ENCODE measurements at regions not wholly inside any gene's neighbourhood (a gene's known extent, or its start where the extent isn't known, plus 50 kb on each side); places are given as distances from the start of the nearest gene placed in this dataset.
A peak's percentile ranks its signal among the peaks of the same experiment; 100 is the strongest.

- TF ChIP-seq, protein P1, sequence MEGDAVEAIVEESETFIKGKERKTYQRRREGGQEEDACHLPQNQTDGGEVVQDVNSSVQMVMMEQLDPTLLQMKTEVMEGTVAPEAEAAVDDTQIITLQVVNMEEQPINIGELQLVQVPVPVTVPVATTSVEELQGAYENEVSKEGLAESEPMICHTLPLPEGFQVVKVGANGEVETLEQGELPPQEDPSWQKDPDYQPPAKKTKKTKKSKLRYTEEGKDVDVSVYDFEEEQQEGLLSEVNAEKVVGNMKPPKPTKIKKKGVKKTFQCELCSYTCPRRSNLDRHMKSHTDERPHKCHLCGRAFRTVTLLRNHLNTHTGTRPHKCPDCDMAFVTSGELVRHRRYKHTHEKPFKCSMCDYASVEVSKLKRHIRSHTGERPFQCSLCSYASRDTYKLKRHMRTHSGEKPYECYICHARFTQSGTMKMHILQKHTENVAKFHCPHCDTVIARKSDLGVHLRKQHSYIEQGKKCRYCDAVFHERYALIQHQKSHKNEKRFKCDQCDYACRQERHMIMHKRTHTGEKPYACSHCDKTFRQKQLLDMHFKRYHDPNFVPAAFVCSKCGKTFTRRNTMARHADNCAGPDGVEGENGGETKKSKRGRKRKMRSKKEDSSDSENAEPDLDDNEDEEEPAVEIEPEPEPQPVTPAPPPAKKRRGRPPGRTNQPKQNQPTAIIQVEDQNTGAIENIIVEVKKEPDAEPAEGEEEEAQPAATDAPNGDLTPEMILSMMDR (conservative IDR thresholded peaks at IDR 0.05; ENCODE audit: low read depth, low read length): no peak
- H3K4me3 ChIP-seq (ENCODE audit: low read length): no peak overlapping the region
- DNase-seq (ENCODE audit: low read depth): no peak
Measured at GRCh38 chr9:18235181-18235908, 238.6 kb upstream of the ADAMTSL1 start.

GRCh38 chr9:18236336-18236735 is 237.6 kb upstream of the ADAMTSL1 start:
- no peak overlapping the region for H3K4me3 ChIP-seq (ENCODE audit: low read length)
- no peak for DNase-seq (ENCODE audit: low read depth)
- TF ChIP-seq, protein P1 (conservative IDR thresholded peaks at IDR 0.05; ENCODE audit: low read depth, low read length): no peak

DNA sequence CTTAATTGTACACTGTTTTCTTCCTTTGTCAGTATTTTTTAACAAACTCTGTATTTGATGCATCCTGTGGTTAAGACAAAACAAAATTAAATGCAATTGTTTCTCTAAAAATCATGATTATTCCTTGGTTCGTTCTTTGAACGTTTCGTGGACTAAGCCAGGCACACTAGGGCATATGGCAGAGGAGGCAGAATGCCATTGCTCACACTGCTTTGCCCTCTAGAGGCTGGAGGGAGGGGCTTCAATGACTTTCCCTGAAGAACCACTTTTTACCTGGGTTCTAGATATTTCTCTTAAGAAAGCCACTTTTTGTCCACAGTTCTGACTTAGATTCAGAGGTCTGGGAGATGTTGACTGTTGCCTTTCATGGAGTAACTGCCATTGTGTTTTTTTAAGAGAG is 236.2 kb upstream of the ADAMTSL1 start:
- DNase-seq (ENCODE audit: low read depth): no peak
- TF ChIP-seq, protein P1 (conservative IDR thresholded peaks at IDR 0.05; ENCODE audit: low read depth, low read length): no peak

GRCh38 chr9:18238254-18238653 is 235.7 kb upstream of the ADAMTSL1 start:
- H3K4me3 ChIP-seq (ENCODE audit: low read length): no peak overlapping the region
- TF ChIP-seq, protein P1 (conservative IDR thresholded peaks at IDR 0.05; ENCODE audit: low read depth, low read length): no peak
- peak; percentile 80 for DNase-seq (ENCODE audit: low read depth)

More for the DNA sequence above, 236.2 kb upstream of the ADAMTSL1 start:
- H3K4me3 ChIP-seq (ENCODE audit: low read length): no peak overlapping the region

DNA sequence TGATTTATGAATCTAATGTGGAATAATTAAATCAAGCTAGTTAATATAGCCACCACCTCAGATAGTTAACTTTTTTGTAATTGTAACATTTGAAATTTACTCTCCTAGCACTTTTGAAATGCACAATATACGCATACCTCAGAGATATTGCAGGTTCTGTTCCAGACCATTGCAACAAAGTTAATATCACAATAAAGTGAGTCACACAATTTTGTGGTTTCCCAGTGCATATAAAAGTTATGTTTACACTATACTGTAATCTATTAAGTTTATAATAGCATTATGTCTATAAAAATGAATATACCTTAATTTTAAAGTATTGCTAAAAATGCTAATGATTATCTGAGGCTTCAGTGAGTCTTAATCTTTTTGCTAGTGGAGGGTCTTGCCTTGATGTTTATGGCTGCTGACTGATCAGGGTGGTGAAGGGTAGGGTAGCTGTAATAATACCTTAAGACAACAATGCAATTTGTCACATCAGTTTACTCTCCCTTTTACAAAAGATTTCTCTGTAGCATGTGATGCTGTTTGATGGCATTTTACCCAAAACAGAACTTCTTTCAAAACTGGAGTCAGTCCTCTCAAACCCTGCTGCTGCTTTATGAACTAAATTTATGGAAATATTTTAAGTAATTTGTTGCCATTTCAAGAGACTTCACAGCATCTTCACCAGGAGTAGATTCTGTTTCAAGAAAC is 235.1 kb upstream of the ADAMTSL1 start:
- H3K4me3 ChIP-seq (ENCODE audit: low read length): no peak overlapping the region
- TF ChIP-seq, protein P1 (conservative IDR thresholded peaks at IDR 0.05; ENCODE audit: low read depth, low read length): no peak
- DNase-seq (ENCODE audit: low read depth): no peak

DNA sequence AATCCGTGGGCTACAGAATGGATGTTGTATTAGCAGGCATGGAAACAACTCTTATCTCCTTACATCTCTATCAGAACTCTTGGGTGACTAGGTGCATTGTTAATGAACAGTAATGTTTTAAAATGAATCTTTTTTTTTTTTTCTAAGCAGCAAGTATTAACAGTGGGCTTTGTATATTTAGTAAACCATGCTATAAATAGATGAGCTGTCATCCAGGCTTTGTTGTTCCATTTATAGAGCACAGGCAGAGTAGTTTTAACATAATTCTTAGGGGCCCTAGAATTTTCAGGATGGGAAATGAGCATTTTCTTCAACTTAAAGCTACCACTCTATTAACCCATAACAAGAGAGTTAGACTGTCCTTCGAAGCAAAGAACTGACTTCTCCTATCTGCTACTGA is 233.7 kb upstream of the ADAMTSL1 start:
- no peak overlapping the region for H3K4me3 ChIP-seq (ENCODE audit: low read length)
- peak; percentile 56 for DNase-seq (ENCODE audit: low read depth)
- TF ChIP-seq, protein P1 (conservative IDR thresholded peaks at IDR 0.05; ENCODE audit: low read depth, low read length): no peak

DNA sequence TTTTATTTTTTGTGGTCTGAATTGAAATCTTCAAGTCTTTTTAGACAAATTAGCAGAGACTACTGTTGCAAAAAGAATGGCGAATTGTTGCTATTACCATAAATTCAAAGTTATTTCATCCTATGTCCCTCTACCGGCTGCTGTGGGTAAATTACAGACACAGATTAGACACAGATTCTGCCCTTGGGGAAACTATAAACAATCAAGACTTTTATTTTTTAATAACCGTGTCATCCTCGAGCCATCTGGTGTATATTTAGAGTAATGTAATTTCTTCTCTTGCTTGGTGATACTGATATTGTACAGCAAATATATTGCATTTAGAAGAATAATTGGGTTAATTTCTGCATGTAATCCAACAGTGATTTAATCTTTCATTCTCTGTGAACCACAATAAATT is 228.0 kb upstream of the ADAMTSL1 start:
- TF ChIP-seq, protein P1 (conservative IDR thresholded peaks at IDR 0.05; ENCODE audit: low read depth, low read length): no peak
- no peak overlapping the region for H3K4me3 ChIP-seq (ENCODE audit: low read length)
- DNase-seq (ENCODE audit: low read depth): no peak

Measured in retinal pigment epithelial cell (primary cell).